GM21529 (cell line): ENCODE measurements at regions not wholly inside any gene's neighbourhood (a gene's known extent, or its start where the extent isn't known, plus 50 kb on each side); places are given as distances from the start of the nearest gene placed in this dataset.
"Not testable (repeated sequence)": the region's sequence is repeated elsewhere in the genome, so short reads cannot be mapped to it uniquely, and the experiment has no call there.

Experiments used
- ATAC-seq: cut with Tn5 transposase; IDR thresholded peaks from one replicate; pipeline ENCODE4 v1.9.1; 2021; ENCODE audit not compliant: unreplicated experiment

DNA sequence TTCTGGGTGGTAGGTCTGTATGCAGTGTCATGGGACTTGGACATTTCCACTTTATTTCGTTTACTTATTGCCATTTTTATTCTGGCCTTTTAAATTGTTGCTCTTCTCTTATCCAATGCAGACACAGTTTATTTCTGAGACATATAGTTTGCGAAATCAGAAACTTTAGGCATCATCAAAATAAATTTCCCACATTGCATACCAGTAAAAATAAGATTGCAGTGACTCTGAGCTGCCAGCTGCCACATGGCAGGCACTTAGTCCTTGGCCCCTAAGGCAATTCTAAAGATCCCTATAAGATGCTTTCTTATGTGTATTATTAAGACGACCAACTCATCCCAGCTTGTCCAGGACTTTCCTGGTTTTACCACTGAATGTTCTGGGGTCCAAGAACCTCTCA lies 81.8 kb upstream of the ANKRD1 start:
- no peak for ATAC-seq

DNA sequence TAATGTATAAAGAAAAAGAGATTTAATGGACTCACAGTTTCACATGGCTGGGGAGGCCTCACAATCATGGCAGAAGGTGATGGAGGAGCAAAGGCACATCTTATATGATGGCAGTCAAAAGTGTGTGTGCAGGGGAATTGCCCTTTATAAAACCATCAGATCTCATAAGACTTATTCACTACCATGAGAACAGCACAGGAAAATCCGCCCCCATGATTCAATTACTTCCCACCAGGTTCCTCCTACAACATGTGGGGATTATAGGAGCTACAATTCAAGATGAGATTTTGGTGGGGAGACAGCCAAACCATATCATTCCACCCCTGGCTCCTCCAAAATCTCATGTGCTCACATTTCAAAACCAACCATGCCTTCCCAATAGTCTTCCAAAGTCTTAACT lies 82.5 kb upstream of the ANKRD1 start:
- ATAC-seq, result not testable (repeated sequence)

DNA sequence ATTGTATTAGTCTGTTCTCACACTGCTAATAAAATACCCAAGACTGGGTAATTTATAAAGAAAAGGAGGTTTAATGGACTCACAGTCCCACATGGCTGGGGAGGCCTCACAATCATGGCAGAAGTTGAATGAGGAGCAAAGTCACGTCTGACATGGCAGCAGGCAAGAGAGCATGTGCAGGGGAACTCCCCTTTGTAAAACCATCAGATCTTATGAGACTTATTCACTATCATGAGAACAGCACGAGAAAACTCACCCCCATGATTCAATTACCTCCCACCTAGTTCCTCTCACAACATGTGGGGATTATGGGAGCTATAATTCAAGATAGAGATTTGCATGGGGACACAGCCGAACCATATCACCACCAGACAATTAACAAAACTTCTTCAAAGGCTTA lies 84.4 kb upstream of the ANKRD1 start:
- ATAC-seq, result not testable (repeated sequence)

DNA sequence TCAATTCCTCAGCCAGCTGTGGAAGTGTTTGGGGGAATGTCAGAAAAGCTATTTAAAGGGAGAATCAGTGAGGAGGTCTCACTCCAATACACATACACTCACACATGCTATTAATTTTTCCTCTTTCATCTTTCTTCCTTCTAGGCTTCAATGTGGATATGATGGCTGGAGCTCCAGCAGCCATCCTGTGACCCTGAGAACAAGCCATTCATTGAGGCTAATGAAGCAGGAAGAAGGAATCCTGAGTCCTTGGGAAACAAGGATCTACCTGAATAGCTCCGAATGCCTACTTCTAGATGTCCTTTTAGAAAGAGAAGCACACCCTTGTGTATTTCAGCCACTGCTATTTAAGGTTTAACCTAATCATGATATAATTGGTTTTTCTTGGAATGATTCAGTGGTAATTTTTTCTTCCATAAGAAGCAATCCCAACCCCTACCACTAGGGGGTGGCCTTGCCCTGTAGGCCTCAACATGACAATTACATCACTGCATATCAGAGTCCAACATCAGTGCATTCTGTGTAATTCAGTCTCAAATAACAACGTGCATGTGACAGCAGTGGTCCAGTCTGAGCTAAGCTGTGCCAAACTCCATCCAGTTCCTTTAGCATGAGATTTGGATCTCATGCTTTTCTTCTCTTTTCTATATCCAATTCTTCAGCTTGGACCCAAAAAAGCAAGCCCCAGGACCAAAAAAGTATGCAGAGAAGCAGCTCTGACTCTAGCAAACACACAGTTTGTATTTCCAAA lies 85.3 kb upstream of the ANKRD1 start:
- peak; percentile 31 for ATAC-seq

DNA sequence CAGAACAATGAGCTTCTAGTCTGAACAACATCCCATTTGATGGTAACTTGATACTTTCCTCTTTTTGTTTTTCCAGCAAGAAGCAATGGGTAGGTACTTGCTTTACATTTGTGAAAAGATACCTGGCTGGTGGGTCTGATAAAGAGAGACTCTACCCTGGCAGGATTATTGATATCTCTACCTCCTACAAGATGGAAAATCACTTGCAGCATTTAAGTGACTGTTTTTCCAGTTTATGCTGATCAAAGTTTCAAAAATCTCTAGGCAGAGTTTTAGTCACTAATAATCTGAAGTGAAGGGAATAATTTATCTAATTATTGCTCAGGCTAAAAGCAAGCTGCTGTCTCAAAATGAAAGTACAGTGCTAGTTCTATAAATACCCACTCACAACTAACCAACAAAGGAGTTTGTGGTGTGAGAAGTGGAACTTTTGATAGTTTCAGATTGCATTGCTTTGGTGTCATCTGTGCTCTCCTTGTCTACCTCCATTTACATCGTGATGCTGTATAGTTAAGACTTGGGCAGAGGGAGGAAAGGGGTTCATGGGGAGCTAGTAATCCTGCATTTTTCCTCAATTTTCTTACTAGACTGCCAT lies 86.0 kb upstream of the ANKRD1 start:
- peak; percentile 84 for ATAC-seq

DNA sequence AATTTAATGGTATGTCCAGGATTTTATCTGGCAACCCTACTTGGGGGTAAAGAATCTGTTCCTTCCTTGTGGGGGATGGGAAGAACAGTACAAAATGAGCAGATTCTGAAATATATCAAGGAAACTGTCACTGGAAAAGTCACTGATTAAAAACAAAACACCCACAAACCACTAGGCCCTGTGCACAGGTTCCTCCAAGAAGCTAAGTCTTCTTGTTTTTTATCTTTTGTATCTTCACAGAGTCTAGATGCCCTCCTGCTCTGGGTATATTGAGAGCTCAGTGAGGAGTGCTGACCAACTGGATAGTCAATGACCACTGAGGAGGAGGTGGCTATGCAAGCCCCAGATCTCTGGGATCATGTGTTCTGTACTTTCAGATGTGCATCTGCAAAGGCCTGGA lies 86.8 kb upstream of the ANKRD1 start:
- ATAC-seq, result no peak

DNA sequence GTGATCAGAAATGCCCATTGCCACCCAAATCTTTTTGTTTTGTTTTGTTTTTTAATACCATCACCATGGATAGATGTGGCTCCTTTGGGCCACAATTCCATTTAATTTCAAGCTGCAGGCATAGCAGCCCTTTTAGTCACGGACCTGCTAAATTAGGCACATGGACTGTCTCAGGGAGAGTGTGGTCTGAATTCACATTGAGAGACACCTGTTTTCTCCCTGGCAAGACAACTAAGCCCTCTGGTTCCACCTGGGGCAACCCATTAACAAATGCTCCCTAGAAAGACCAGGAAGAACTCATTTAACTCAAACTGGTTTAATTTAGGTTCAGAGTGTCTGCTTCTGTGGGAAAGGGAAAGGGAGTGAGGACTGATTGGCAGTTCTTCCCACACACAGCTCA lies 88.2 kb upstream of the ANKRD1 start:
- no peak for ATAC-seq

DNA sequence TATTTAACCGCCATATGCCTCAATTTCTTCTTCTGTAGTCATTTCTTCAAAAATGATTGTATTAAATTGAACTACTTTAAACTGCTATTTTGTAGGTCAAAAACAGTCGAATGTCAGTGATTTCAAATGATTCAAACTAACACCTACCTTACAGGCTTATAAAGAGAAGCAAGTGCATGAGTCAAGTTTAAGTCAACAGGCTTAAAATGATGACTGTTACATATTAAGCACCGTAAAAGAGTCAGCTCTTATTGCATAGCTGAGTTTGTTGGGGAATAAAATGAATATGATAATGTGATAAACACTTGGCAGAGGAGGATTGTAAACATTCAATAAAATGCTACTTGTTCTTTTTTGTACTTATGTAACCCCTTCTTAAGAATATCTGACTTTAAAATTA lies 90.1 kb upstream of the ANKRD1 start:
- ATAC-seq, result no peak

DNA sequence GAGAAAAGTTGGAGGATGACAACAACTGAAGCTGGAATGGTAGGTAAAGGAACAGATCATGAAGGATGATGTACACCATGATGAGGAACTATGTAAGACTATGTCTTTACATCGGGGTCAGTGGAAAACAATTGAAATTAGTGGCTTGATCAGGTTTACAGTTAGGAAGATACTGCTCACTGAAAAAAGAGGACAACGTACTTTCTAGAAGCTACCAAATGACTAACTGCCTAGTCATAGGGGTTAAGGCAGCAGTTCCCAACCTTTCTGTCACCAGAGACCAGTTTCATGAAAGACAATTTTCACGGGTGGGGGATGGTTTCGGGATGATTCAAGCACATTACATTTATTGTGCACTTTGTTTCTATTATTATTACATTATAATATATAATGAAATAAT lies 91.6 kb upstream of the ANKRD1 start:
- no peak for ATAC-seq

DNA sequence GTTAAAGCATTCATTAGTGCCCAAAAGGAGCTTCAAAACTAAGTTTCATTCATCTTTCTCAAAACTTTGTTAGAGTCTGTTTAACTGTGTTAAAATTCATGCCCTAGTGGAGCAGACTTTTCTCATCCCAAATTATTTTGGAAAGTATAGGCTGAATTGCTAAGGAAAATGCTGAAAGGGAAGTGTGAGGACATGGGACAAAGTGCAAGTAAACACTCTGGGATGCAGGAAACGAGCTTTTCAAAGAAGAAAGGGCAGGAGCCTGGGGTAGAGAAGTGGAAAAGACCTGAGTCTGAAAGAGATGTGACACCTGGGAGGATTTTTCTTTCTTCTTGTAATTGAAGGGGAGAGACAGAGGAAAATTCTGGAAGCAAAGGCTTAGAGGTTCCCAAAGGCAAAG lies 93.1 kb upstream of the ANKRD1 start:
- no peak for ATAC-seq

DNA sequence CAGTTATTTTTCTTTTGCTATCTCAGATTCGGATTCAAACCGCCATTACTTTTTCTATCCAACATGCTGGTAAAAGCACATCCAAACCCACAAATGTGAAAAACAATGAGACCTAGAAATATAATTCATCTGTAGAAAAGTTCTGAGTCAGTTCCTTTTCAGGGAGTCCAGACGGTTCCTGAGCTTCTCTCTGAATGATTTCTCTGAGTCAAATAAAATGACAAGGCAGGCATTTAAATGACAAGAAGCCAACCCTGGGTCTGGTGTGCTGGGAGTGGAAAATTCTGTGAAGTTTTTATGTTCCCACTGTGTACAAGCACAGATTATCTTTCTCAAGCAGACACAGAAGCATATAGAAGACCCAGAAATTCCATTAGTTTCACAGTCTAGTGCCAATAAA lies 96.3 kb upstream of the ANKRD1 start:
- ATAC-seq, result no peak

DNA sequence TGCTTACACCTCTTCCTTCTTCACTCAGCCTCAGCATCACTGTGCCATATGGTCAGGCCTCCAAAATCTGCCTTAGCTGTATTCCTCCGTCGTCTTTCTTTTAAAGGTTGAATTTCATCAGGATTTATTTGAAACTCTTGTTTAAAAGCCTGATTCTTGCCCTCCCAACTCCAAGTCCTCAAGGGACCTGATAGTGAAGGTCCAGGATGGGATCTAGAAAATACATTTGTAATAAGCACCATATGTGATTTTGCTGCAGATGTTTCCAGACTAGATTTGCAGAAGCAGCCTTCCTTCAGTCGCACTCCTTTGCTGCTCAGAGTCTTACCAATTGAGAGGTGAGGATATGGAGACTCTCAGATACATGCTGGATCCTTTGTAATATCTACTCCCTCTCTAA lies 101.0 kb upstream of the ANKRD1 start:
- ATAC-seq, result no peak

DNA sequence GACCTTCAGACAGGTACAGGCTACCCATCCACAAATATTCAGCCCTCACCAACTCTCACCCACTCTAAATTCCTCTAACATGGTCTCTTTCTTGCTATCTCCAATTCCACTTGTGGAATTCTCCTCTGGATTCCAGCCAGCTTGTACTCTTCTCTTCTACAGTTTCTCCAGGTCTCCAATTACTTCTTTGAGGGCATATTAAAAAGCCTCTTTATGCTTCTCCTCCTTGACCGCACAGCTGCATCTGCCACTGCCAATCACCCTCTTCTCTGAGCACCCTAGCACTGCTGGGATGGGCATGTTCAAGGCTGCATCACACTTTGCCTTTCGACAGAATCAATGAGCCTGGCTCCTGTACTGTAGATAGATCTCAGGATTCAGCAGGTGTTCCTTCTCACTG lies 101.5 kb upstream of the ANKRD1 start:
- no peak for ATAC-seq

DNA sequence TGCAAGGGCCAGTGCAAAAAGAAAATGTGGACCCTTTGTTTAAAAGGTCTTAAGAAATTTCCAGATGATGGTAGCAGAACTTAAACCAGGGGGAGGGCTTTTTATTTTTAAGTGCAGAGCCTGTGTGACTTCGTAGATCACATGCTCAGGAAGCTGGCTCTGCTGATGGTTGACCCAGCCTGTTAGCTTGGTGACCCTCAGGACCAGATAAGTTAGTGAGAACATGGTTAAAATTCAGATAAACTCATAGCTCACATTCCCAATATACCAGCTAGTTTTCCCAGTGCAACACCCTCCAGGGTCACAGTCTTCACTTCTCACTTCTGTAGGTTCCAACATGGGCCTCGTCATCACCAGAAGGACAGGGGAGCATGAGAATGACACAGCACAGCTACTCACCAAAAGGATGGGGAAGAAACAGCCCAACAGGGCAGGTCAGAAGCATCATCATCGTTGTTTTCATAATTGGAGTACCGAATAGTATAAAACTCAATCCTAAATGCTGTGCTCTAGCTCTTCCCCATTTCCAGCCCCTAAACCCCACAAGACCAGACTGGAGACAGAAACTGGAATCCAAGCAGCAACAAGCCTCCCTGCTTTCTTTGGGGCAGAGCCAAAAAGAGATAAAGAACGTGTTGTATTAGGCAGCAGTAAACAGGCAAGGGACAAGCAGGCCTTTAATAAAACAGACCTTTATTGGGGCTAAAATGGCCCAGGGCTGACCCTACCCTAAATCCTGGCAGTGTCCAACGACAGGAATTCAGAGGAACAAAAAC lies 102.2 kb upstream of the ANKRD1 start:
- no peak for ATAC-seq

DNA sequence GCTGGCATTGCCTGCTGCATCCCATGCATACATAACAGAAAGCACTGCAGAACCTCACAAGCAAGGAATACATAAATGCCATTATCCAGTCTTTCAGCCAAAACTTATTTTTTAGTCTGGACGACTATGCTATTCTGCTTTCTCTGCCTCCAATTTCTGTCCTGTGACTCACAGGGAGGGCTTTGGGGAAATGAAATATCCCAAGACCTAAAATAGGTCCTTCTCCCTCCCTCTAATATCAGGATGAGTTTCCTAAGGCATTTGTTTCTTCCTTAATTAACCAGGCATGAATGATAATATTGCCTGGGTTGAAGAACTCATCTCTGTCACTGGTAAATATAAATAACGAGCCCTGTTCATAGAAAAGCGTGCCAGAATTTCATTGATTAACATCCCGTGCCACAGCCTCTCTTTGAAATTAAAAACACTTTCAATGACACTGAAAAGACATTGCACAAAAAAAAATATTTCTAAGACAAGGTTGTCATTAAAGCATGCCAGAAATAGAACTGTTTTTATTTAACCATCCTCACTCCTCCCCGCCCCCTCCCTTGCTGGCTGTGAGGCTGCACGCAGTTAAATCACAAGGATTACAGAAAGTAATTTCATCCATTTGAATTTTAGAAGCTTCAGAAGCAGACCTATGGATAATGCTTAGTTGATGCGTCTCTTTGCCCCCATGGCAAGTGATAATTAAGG lies 103.0 kb upstream of the ANKRD1 start:
- no peak for ATAC-seq

DNA sequence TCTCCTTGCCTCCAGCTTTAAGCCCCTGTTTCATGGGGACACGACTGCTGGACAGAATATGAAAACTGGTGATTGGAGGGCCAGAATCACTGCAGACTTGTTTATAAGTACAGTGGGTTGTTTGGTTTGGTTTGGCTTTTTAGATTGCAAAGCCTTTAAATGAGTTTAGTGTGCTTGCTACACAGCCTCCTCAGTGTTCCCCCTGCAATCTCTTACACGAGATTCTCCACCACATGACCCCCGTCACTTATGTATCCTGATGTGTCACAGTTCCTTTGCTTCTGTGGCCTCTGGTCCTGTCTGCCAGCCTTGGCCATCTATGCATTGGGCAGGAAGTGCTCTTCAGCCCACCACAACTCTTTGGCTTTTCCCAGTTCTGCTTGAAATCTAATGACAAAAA lies 103.7 kb upstream of the ANKRD1 start:
- ATAC-seq, result no peak

DNA sequence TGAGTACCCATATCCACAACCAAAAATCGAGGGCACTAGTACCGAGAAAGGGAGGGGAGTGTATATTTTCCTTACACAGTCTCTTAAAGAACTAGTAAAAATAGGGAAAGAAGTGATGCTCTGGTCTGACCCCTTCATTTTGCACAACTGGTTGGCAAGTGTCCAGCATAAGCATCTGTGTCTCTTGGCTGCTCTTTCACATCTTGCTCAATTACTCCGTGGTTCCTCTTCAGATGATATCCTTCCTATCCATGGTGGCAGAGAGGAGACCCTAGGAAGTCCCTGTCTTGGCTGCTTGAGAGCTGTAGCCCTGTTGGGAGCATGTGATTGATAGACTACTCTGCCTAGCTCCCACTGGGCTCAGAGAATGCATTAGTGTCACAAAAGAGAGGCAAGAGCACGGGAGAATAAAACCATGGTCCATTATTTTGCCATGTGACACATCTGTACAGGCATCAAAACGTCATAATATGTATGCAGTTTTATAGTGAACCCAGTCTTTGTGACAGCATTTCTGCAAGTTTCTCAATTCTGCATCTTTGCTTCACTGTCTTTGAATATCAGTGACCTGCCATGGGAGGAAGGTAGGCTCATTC lies 111.8 kb upstream of the ANKRD1 start:
- ATAC-seq, result no peak

DNA sequence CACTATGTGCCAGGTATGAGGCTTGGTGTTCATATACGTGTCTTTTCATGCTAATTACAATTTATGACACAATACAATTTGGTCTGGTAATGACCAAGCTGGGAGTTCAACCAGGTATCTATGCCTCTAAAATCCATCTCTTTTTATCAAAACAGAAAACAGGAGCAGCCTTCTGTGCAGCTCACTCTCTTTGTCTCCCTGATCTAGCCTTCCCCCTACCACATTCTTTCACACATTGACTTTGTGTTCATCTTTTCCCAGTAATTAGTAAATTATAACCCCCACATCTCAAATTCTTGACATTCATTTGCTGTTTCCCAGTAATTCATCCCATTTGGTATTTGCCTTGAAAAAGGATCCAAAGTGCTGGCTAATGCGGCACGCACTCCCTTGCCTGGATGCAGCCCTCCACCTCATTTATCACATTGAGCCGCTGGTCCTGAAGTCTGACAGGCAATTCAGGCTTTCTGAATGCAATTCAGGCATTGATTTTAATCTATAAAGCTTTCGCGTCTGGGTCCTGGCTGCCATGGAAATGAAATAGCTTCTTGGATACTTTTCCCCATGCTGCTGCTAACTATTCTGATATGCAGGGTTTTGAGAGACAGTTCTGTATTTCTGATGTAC lies 112.5 kb upstream of the ANKRD1 start:
- no peak for ATAC-seq

DNA sequence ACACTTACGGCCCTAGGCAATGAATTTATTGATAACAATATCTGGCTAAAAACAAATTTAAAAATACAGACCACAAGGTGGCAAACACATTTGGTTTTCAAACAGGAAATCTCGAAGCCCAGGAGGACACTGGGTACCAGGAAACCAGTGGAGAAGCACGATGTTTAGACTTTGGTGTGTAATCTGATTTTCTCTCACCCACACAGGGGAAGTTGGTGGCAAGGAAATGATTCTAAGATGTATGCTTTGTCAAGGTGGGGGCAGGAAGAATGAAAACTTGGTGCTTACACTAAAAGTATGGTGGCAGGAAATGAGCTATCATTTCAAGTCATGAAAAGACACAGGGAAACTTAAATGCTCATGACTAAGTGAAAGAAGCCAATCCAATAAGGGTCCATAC lies 113.2 kb upstream of the ANKRD1 start:
- ATAC-seq, result no peak

DNA sequence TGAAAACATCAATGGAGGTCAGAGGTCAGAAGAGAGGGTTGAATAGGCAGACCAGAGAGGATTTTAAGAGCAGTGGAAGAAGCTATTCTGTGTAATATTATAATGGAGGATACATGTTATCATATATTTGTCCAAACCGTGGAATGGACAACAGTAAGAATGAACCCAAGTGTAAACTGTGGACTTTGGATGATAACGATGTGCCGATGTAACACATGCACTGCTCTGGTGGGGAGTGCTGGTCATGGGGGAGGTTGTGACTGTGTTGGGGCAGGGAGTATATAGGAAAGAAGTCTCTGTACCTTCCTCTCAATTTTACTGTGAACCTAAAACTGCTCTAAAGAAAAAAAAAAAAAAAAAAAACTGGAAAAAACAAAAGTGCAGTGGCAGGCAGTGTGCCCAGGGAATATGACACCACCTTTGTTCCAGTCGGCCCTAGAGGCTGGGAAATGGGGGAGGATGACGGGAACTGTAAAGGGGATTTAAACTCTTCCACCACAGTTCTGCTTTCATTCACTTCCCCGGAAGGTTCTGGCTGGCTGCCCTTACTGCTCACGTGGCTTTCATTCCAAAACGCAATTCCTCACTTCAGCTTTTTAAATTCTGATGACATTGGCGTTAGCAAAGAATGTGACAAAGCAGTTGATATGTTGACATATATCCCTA lies 113.7 kb upstream of the ANKRD1 start:
- no peak for ATAC-seq
